Kidney (tissue), 13 donors: ENCODE measurements at regions not wholly inside any gene's neighbourhood (a gene's known extent, or its start where the extent isn't known, plus 50 kb on each side); places are given as distances from the start of the nearest gene placed in this dataset.

Source experiments
- DNase-seq, 5 donors: peaks; one replicate each; pipeline ENCODE4 v3.0.0-alpha.2; 2013 to 2020
- FAIRE-seq: peaks from 2 replicates; lab custom pipeline; 2012; peaks lifted over from hg19 to GRCh38; lab: Jason Lieb, UNC
- H3K27ac ChIP-seq, 2 donors: one replicate each; pipeline ENCODE4 v1.7.0; 2013; ENCODE audit warnings: low read depth in 2 of 2, low read length in 2 of 2, inconsistent platforms in 1 of 2
- H3K27me3 ChIP-seq: one replicate; pipeline ENCODE4 v1.7.1; 2013; ENCODE audit warnings: low read length, inconsistent platforms; ENCODE audit not compliant: control insufficient read depth, insufficient read depth
- H3K36me3 ChIP-seq, 3 donors: one replicate each; pipeline versions ENCODE4 v1.7.0 to v1.7.1; 2013; ENCODE audit warnings: low read length in 3 of 3, control low read depth in 1 of 3, inconsistent platforms in 1 of 3; ENCODE audit not compliant: insufficient read depth in 3 of 3, control insufficient read depth in 2 of 3
- H3K4me1 ChIP-seq, 3 donors: one replicate each; pipeline versions ENCODE4 v1.7.0 to v1.7.1; 2013; ENCODE audit warnings: low read length in 3 of 3, inconsistent platforms in 1 of 3, low read depth in 1 of 3; ENCODE audit not compliant: control insufficient read depth in 2 of 3, insufficient read depth in 2 of 3
- H3K4me3 ChIP-seq, 3 donors: one replicate each; pipeline versions ENCODE4 v1.7.0 to v1.8.1; 2013; ENCODE audit warnings: low read length in 3 of 3, control low read depth in 1 of 3, inconsistent platforms in 1 of 3
- H3K9ac ChIP-seq, 3 donors: one replicate each; pipeline versions ENCODE4 v1.7.0 to v1.7.1; 2013; ENCODE audit warnings: low read length in 3 of 3, control low read depth in 1 of 3, inconsistent platforms in 1 of 3
- H3K9me3 ChIP-seq, 3 donors: one replicate each; pipeline versions ENCODE4 v1.7.0 to v1.7.1; 2013; ENCODE audit warnings: low read length in 3 of 3, control low read depth in 1 of 3, inconsistent platforms in 1 of 3; ENCODE audit not compliant: control insufficient read depth in 2 of 3, insufficient read depth in 1 of 3
- intact Hi-C: fragments of 100-400 bp; cut with DNase I; formaldehyde crosslinking; loops from one replicate; pipeline ENCODE4 v1.11.1; 2022
- TF ChIP-seq, protein P1 (sequence below): IDR thresholded peaks from 3 replicates; pipeline ENCODE4 v1.5.1; 2012; ENCODE audit warnings: mild to moderate bottlenecking, moderate library complexity, borderline replicate concordance; ENCODE audit not compliant: insufficient read depth; ENCODE audit errors: extremely low read depth
- donor health status: control.
- donor health status: control.
- donor health status: control.
- donor health status: control.
- donor health status: control.
- donor health status: DM: yes; HTN: yes; CAD: no.
- donor health status: Normal renal cell carcinoma (clear cell type).

DNA sequence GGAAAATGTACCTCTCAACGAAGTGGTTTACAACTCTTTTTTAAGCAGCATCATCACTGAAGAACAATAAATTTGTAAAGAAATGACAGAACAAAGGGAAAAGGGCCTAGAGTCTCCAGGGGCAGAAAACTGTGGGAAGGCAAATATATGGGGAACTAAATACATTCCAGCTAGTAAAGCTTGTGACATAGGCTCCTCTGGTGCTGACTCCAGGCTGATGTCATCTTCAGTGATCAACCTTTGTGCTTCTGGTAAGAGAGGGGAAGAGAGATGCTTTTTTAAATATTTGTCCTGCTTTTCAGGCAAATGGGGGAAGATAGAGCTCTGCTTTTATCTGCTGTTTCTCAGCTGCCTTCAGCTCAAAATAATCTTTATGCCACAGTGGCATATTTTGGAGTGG lies 323.2 kb downstream of the LRRIQ3 start:
- no peak overlapping the region for H3K4me3 ChIP-seq
- TF ChIP-seq, protein P1, sequence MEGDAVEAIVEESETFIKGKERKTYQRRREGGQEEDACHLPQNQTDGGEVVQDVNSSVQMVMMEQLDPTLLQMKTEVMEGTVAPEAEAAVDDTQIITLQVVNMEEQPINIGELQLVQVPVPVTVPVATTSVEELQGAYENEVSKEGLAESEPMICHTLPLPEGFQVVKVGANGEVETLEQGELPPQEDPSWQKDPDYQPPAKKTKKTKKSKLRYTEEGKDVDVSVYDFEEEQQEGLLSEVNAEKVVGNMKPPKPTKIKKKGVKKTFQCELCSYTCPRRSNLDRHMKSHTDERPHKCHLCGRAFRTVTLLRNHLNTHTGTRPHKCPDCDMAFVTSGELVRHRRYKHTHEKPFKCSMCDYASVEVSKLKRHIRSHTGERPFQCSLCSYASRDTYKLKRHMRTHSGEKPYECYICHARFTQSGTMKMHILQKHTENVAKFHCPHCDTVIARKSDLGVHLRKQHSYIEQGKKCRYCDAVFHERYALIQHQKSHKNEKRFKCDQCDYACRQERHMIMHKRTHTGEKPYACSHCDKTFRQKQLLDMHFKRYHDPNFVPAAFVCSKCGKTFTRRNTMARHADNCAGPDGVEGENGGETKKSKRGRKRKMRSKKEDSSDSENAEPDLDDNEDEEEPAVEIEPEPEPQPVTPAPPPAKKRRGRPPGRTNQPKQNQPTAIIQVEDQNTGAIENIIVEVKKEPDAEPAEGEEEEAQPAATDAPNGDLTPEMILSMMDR: no peak
- no peaks in the 10 kb centered on the region for H3K27me3 ChIP-seq
- FAIRE-seq (no peak), DNase-seq (no peak)
- no peaks in the 10 kb centered on the region for H3K4me1 ChIP-seq
- no peaks in the 10 kb centered on the region for H3K36me3 ChIP-seq
- no peaks in the 10 kb centered on the region for H3K9me3 ChIP-seq
- H3K27ac ChIP-seq: no peak overlapping the region
- intact Hi-C loops: no loop called here
- no peak overlapping the region for H3K9ac ChIP-seq

DNA sequence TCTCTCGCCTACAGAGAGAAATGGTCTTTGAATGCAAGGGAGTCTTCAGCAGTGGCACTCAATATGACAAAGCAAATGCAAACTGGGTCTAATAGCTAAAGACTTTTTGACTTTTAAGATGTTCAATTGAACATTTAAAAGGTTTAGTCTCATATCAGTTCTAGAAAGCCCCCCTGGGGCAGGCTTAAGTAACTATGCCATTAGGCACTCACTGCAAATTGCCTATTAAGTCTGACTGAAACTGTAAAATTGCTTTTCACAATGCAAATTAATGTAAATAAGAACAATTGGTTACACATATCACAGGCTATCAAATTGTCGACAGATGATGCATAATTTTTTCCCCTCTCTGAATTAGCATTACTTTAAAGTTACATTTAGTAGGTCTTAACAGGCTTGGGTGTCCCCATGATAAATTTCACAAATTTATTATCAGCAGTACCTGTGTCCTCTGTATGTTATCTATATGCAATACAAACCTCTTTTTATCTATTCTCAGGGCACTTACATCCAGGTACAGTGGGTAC lies 329.1 kb downstream of the LRRIQ3 start:
- H3K9me3 ChIP-seq: no peaks in the 10 kb centered on the region
- H3K27me3 ChIP-seq: no peaks in the 10 kb centered on the region
- H3K36me3 ChIP-seq: no peaks in the 10 kb centered on the region
- TF ChIP-seq, protein P1: no peak
- DNase-seq (no peak), FAIRE-seq (no peak)
- H3K9ac ChIP-seq: no peak overlapping the region
- H3K27ac ChIP-seq: no peak overlapping the region
- intact Hi-C loops: no loop called here
- H3K4me3 ChIP-seq: no peak overlapping the region
- H3K4me1 ChIP-seq: no peaks in the 10 kb centered on the region

DNA sequence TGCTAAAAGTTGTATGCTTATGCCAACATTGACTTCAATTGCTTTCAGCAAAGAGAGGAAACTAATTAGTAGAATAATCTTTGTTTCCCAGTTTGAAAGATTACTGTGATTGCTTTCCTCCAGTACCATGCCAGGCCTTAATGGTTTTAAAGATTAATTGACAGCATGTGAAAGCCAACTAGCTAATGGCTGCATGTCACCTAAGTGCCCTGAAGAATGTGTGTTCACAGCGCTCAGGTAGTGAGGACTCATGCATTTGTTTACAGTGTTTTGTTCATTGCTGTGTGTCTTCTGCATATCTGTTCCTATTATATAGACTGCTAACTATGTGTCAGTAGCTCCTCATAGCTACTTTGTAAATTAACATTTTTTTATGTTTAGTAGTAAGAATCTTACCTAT lies 335.6 kb downstream of the LRRIQ3 start:
- no peaks in the 10 kb centered on the region for H3K27me3 ChIP-seq
- H3K9me3 ChIP-seq: no peaks in the 10 kb centered on the region
- intact Hi-C loops: no loop called here
- TF ChIP-seq, protein P1: no peak
- H3K9ac ChIP-seq: no peak overlapping the region
- no peaks in the 10 kb centered on the region for H3K4me1 ChIP-seq
- no peak for DNase-seq
- H3K27ac ChIP-seq: no peak overlapping the region
- no peak overlapping the region for H3K4me3 ChIP-seq
- H3K36me3 ChIP-seq: no peaks in the 10 kb centered on the region
- no peak for FAIRE-seq

DNA sequence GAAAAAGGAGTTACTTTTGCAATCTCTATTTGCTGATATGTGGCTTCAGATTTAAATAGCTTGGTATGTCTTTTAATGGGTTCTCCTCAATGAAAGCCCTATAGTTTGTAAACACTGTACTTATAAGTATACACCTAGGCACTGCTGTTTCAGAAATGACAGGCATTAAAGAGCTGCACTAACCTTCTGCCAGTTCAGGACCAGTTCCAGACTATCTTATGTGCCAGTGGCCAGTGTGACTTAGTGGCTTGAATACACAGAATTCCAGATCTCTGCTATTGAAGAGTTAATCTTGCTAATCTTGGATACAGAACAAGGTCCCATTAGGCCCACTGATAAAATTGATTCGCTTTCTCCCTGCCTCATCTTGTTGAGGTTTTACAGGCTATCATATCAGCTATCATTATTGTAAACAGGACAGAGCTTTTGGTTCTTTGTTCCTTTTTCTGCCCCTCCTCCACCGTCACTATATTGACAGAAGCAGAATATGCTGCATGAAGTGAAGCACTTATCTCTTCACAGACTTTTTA lies 337.5 kb downstream of the LRRIQ3 start:
- Histone ChIP-seq H3K4me3 (no peak overlapping the region), H3K27me3 (no peaks in the 10 kb centered on the region), H3K27ac (no peak overlapping the region), H3K9ac (no peak overlapping the region), H3K4me1 (no peaks in the 10 kb centered on the region), H3K36me3 (no peaks in the 10 kb centered on the region), H3K9me3 (no peaks in the 10 kb centered on the region)
- TF ChIP-seq, protein P1: no peak
- FAIRE-seq (no peak), DNase-seq (no peak)
- intact Hi-C loops: no loop called here
